ENCODE measurements at regions not wholly inside any gene's neighbourhood (a gene's known extent, or its start where the extent isn't known, plus 50 kb on each side); places are given as distances from the start of the nearest gene placed in this dataset.

GRCh38 chr5:58153255-58153654 is 306.6 kb downstream of the PLK2 start:
- no peak for ATAC-seq
- H3K9me3 Mint-ChIP-seq, result no peaks in the 10 kb centered on the region

GRCh38 chr5:58151414-58151813 is 308.5 kb downstream of the PLK2 start:
- no peaks in the 10 kb centered on the region for H3K36me3 Mint-ChIP-seq
- H3K4me3 Mint-ChIP-seq, result no peak overlapping the region
- no peaks in the 10 kb centered on the region for H3K27me3 Mint-ChIP-seq
- H3K27ac Mint-ChIP-seq, result no peak overlapping the region
- H3K9me3 Mint-ChIP-seq, result no peaks in the 10 kb centered on the region
- no peaks in the 10 kb centered on the region for H3K4me1 Mint-ChIP-seq
- ATAC-seq, result no peak

More at GRCh38 chr5:58153255-58153654, 306.6 kb downstream of the PLK2 start:
- Mint-ChIP-seq H3K36me3 (no peaks in the 10 kb centered on the region), H3K4me1 (peaks cover 8% of the 10 kb centered on the region), H3K27ac (no peak overlapping the region), H3K27me3 (no peaks in the 10 kb centered on the region), H3K4me3 (no peak overlapping the region)

GRCh38 chr5:58150926-58151325 is 309.0 kb downstream of the PLK2 start:
- H3K27ac Mint-ChIP-seq, result no peak overlapping the region
- no peaks in the 10 kb centered on the region for H3K27me3 Mint-ChIP-seq
- H3K4me3 Mint-ChIP-seq, result no peak overlapping the region

GRCh38 chr5:58149746-58150145 is 310.1 kb downstream of the PLK2 start:
- no peak overlapping the region for H3K4me3 Mint-ChIP-seq
- no peak for ATAC-seq
- H3K27me3 Mint-ChIP-seq, result no peaks in the 10 kb centered on the region
- no peak overlapping the region for H3K27ac Mint-ChIP-seq
- no peaks in the 10 kb centered on the region for H3K4me1 Mint-ChIP-seq
- no peaks in the 10 kb centered on the region for H3K36me3 Mint-ChIP-seq
- H3K9me3 Mint-ChIP-seq, result no peaks in the 10 kb centered on the region

More at GRCh38 chr5:58150926-58151325, 309.0 kb downstream of the PLK2 start:
- ATAC-seq, result no peak
- Mint-ChIP-seq H3K9me3 (no peaks in the 10 kb centered on the region), H3K36me3 (no peaks in the 10 kb centered on the region), H3K4me1 (no peaks in the 10 kb centered on the region)

- H3K4me1 Mint-ChIP-seq, result no peaks in the 10 kb centered on the region
- no peaks in the 10 kb centered on the region for H3K9me3 Mint-ChIP-seq
- H3K36me3 Mint-ChIP-seq, result no peaks in the 10 kb centered on the region
- H3K27ac Mint-ChIP-seq, result no peak overlapping the region
- ATAC-seq, result no peak
- H3K4me3 Mint-ChIP-seq, result no peak overlapping the region
- H3K27me3 Mint-ChIP-seq, result no peaks in the 10 kb centered on the region
These were observed 310.5 kb downstream of the PLK2 start for GRCh38 chr5:58149345-58149744.

GRCh38 chr5:58148254-58148775 is 311.6 kb downstream of the PLK2 start:
- Mint-ChIP-seq H3K27ac (no peak overlapping the region), H3K36me3 (no peaks in the 10 kb centered on the region), H3K9me3 (no peaks in the 10 kb centered on the region), H3K4me3 (no peak overlapping the region), H3K4me1 (no peaks in the 10 kb centered on the region), H3K27me3 (no peaks in the 10 kb centered on the region)
- no peak for ATAC-seq

- Mint-ChIP-seq H3K4me1 (no peaks in the 10 kb centered on the region), H3K9me3 (no peaks in the 10 kb centered on the region), H3K27ac (no peak overlapping the region), H3K27me3 (no peaks in the 10 kb centered on the region), H3K36me3 (no peaks in the 10 kb centered on the region), H3K4me3 (no peak overlapping the region)
- ATAC-seq, result no peak
These were observed 314.4 kb downstream of the PLK2 start for GRCh38 chr5:58145397-58145934.

- Mint-ChIP-seq H3K27ac (no peak overlapping the region), H3K4me3 (no peak overlapping the region), H3K4me1 (no peaks in the 10 kb centered on the region), H3K9me3 (no peaks in the 10 kb centered on the region), H3K27me3 (no peaks in the 10 kb centered on the region), H3K36me3 (no peaks in the 10 kb centered on the region)
- no peak for ATAC-seq
These were observed 316.2 kb downstream of the PLK2 start for GRCh38 chr5:58143727-58144126.

GRCh38 chr5:58143181-58143580 is 316.7 kb downstream of the PLK2 start:
- Mint-ChIP-seq H3K27ac (no peak overlapping the region), H3K4me1 (no peaks in the 10 kb centered on the region), H3K9me3 (no peaks in the 10 kb centered on the region), H3K27me3 (no peaks in the 10 kb centered on the region), H3K36me3 (no peaks in the 10 kb centered on the region), H3K4me3 (no peak overlapping the region)
- no peak for ATAC-seq

- H3K27me3 Mint-ChIP-seq, result no peaks in the 10 kb centered on the region
- no peak for ATAC-seq
- H3K27ac Mint-ChIP-seq, result no peak overlapping the region
- no peaks in the 10 kb centered on the region for H3K36me3 Mint-ChIP-seq
- H3K9me3 Mint-ChIP-seq, result no peaks in the 10 kb centered on the region
- H3K4me1 Mint-ChIP-seq, result no peaks in the 10 kb centered on the region
- no peak overlapping the region for H3K4me3 Mint-ChIP-seq
These were observed 321.1 kb downstream of the PLK2 start for GRCh38 chr5:58138791-58139190.

GRCh38 chr5:58136406-58136805 is 323.5 kb downstream of the PLK2 start:
- no peak overlapping the region for H3K4me3 Mint-ChIP-seq
- H3K4me1 Mint-ChIP-seq, result no peaks in the 10 kb centered on the region
- ATAC-seq, result no peak
- no peaks in the 10 kb centered on the region for H3K27me3 Mint-ChIP-seq
- H3K9me3 Mint-ChIP-seq, result no peaks in the 10 kb centered on the region
- no peaks in the 10 kb centered on the region for H3K36me3 Mint-ChIP-seq
- H3K27ac Mint-ChIP-seq, result no peak overlapping the region

GRCh38 chr5:58135571-58136335 is 324.1 kb downstream of the PLK2 start:
- no peak for ATAC-seq
- H3K4me1 Mint-ChIP-seq, result no peaks in the 10 kb centered on the region
- H3K4me3 Mint-ChIP-seq, result no peak overlapping the region
- no peak overlapping the region for H3K27ac Mint-ChIP-seq
- no peaks in the 10 kb centered on the region for H3K36me3 Mint-ChIP-seq
- no peaks in the 10 kb centered on the region for H3K27me3 Mint-ChIP-seq
- no peaks in the 10 kb centered on the region for H3K9me3 Mint-ChIP-seq

- no peak overlapping the region for H3K27ac Mint-ChIP-seq
- no peak for ATAC-seq
- no peaks in the 10 kb centered on the region for H3K4me1 Mint-ChIP-seq
- H3K4me3 Mint-ChIP-seq, result no peak overlapping the region
- no peaks in the 10 kb centered on the region for H3K36me3 Mint-ChIP-seq
- H3K27me3 Mint-ChIP-seq, result no peaks in the 10 kb centered on the region
- H3K9me3 Mint-ChIP-seq, result no peaks in the 10 kb centered on the region
These were observed 326.1 kb downstream of the PLK2 start for GRCh38 chr5:58133631-58134296.

GRCh38 chr5:58133216-58133615 is 326.7 kb downstream of the PLK2 start:
- H3K4me3 Mint-ChIP-seq, result no peak overlapping the region
- H3K9me3 Mint-ChIP-seq, result no peaks in the 10 kb centered on the region
- no peak for ATAC-seq
- no peaks in the 10 kb centered on the region for H3K27me3 Mint-ChIP-seq
- H3K27ac Mint-ChIP-seq, result no peak overlapping the region
- H3K4me1 Mint-ChIP-seq, result no peaks in the 10 kb centered on the region
- H3K36me3 Mint-ChIP-seq, result no peaks in the 10 kb centered on the region

GRCh38 chr5:58127255-58128220 is 332.3 kb downstream of the PLK2 start:
- Mint-ChIP-seq H3K9me3 (no peaks in the 10 kb centered on the region), H3K4me1 (no peaks in the 10 kb centered on the region), H3K36me3 (no peaks in the 10 kb centered on the region), H3K27ac (no peak overlapping the region), H3K27me3 (no peaks in the 10 kb centered on the region), H3K4me3 (no peak overlapping the region)
- ATAC-seq, result no peak
